Cardiac muscle cell (in vitro differentiated cells and primary cell): ENCODE measurements at regions not wholly inside any gene's neighbourhood (a gene's known extent, or its start where the extent isn't known, plus 50 kb on each side); places are given as distances from the start of the nearest gene placed in this dataset.

Experiments used
- DNase-seq, 2 donors: peaks; one replicate each; pipeline versions ENCODE4 v3.0.0 to v3.0.0-alpha.2; 2010 to 2017; ENCODE audit warnings: low read depth in 1 of 2, low spot score in 1 of 2
- H3K27ac ChIP-seq: fragments of 200-600 bp; sonication (generic); 2 replicates; pipeline ENCODE4 v1.5.1; 2016
- H3K27me3 ChIP-seq: fragments of 200-600 bp; sonication (generic); 2 replicates; pipeline ENCODE4 v1.6.0; 2016; ENCODE audit warnings: control low read depth
- H3K36me3 ChIP-seq: fragments of 200-600 bp; sonication (generic); 2 replicates; pipeline ENCODE4 v1.5.1; 2016; ENCODE audit warnings: control low read depth
- H3K4me1 ChIP-seq: fragments of 200-600 bp; sonication (generic); 2 replicates; pipeline ENCODE4 v1.8.1; 2017; ENCODE audit warnings: low read depth, mild to moderate bottlenecking, mixed run types
- H3K4me3 ChIP-seq: fragments of 200-600 bp; sonication (generic); 2 replicates; pipeline ENCODE4 v1.5.1; 2016; ENCODE audit warnings: mild to moderate bottlenecking
- H3K9me3 ChIP-seq: fragments of 200-600 bp; sonication (generic); 2 replicates; pipeline ENCODE4 v1.5.1; 2017; ENCODE audit warnings: low read depth, mild to moderate bottlenecking, control low read depth
- CTCF ChIP-seq: IDR thresholded peaks from 2 replicates; pipeline ENCODE4 v1.5.1; 2012; ENCODE audit warnings: low read depth, mild to moderate bottlenecking, low read length

DNA sequence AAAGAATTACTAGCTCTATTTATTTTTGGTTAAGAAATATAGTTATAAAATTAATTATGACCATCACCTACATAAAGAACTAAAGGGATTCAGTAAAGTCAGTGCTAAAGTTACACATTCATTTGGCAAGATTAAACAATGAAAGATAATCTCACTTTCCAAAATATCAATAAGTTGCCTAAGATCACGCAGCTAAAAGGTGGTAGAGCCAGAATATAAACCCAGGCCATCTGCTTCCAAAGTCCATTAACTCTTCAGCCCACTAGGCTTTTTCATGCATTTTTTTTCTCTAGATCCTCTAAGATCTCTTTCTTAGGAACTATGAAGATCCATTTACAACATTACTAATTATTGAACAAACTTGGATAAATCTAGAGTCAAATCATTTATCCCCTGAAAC, 66.6 kb upstream of the RND3 start:
- Histone ChIP-seq H3K4me1 (peaks cover 12% of the 10 kb centered on the region), H3K36me3 (no peaks in the 10 kb centered on the region), H3K4me3 (no peak overlapping the region), H3K27me3 (no peaks in the 10 kb centered on the region), H3K9me3 (no peaks in the 10 kb centered on the region), H3K27ac (no peak overlapping the region)
- no peak for TF ChIP-seq CTCF
- DNase-seq, result no peak

DNA sequence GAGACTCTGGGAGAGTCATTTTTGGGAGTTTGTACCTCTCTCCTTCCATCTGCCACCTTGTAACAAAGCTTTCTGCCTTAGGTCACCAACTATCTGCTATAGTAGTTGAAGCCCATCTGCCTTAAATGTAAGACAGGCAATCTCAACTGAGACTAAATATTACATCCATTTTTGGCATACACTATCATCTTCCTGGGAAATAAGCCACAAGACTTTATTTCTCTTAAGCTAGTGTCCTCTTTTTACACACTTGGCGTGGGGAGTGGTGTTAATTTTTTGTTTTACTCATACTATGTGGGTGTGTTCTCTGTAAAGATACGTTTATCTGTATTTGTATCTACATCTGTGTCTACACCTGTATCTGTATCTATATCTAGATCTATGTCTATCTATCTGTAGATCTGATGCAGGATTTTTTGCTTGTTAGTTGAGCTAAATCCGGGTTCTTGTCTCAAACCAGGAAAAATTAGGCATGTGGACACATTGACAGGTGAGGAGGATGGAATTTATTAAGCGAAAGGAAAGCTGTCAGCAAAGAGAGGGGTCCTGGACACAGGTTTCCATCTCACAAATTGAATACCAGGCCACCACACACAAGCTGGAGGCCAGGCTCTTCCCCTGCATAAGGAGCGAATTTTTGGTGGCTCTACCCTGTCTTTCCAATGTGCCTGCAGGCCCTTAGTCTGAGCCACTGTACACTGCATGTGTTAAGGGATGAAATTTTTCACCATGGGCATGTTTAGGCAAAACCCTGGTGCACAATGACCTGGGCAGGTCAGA, 64.8 kb upstream of the RND3 start:
- no peak for TF ChIP-seq CTCF
- H3K36me3 ChIP-seq, result no peaks in the 10 kb centered on the region
- no peaks in the 10 kb centered on the region for H3K9me3 ChIP-seq
- H3K4me3 ChIP-seq, result no peak overlapping the region
- H3K27me3 ChIP-seq, result no peaks in the 10 kb centered on the region
- DNase-seq, result no peak
- H3K4me1 ChIP-seq, result peaks cover 12% of the 10 kb centered on the region
- no peak overlapping the region for H3K27ac ChIP-seq

DNA sequence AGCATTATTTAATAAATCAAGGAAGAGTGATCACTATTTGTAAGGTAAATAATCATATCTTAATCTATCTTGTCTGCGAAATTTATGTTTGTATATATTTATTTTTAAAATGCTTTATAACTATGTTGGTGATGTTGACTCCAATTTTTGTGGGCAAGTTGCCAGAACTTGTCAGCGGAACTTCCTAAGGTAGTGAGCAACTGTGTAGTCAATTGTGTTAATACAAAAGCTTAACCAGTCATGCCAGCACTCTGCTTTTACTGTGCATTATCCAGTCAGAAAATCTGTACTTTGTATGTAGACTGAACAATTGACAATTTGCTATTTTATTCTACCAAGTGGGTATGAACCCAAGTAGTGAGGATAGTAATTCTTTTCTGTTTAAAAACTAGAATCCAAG, 61.9 kb upstream of the RND3 start:
- H3K9me3 ChIP-seq, result no peaks in the 10 kb centered on the region
- no peaks in the 10 kb centered on the region for H3K27me3 ChIP-seq
- no peak overlapping the region for H3K4me3 ChIP-seq
- no peak for TF ChIP-seq CTCF
- H3K36me3 ChIP-seq, result no peaks in the 10 kb centered on the region
- no peak overlapping the region for H3K27ac ChIP-seq
- DNase-seq, result no peak
- H3K4me1 ChIP-seq, result no peaks in the 10 kb centered on the region

DNA sequence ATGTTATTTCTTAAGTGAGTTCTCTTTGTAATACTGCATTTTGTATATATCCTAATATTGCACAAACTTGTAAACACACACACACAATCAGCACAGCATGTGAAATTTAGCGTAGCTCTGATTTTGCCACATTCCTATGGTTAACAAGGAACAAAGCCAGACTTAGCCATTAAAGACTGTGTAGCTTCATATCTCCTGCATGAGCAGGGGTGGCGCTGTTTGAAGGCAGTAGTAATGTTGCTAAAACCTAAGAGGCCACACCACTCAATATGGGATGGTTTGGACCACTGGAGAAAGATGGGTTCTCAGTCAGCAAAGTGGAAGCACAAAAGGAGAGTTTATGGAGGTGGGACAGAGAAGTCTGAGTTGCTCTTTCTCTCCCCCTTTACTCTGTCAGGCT, 61.1 kb upstream of the RND3 start:
- H3K27me3 ChIP-seq, result no peaks in the 10 kb centered on the region

DNA sequence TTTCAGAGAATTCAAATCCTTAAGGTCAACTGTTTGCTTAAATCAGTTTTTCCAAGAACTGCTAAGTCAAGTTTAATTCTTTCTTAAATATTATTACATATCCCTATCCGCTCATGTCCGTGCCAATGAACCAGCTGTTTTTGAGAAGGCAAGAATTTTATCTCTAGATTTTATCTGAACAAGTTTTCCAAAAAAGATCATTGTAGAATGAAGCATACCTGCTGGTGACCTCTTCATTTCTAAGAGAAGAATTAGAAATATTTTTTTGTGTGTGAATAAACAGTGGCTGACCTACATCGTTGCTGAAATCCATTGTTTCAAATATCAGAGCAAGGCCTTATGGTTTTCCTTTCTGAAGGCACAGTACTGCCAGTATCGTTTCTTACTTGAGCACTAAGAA, 58.4 kb upstream of the RND3 start:
- no peaks in the 10 kb centered on the region for H3K9me3 ChIP-seq
- no peaks in the 10 kb centered on the region for H3K27me3 ChIP-seq
- no peak overlapping the region for H3K4me3 ChIP-seq
- H3K36me3 ChIP-seq, result no peaks in the 10 kb centered on the region
- TF ChIP-seq CTCF, result no peak
- no peak for DNase-seq
- no peak overlapping the region for H3K27ac ChIP-seq
- no peaks in the 10 kb centered on the region for H3K4me1 ChIP-seq

More for the DNA sequence above, 61.1 kb upstream of the RND3 start:
- H3K9me3 ChIP-seq, result no peaks in the 10 kb centered on the region
- no peaks in the 10 kb centered on the region for H3K36me3 ChIP-seq
- H3K4me3 ChIP-seq, result no peak overlapping the region
- DNase-seq, result peak; percentile 47 to 49
- no peaks in the 10 kb centered on the region for H3K4me1 ChIP-seq
- H3K27ac ChIP-seq, result no peak overlapping the region
- TF ChIP-seq CTCF, result peak; percentile 49

- H3K4me3 ChIP-seq, result no peak overlapping the region
- no peaks in the 10 kb centered on the region for H3K36me3 ChIP-seq
- H3K27me3 ChIP-seq, result no peaks in the 10 kb centered on the region
- TF ChIP-seq CTCF, result no peak
- no peaks in the 10 kb centered on the region for H3K9me3 ChIP-seq
- DNase-seq, result no peak
- H3K4me1 ChIP-seq, result no peaks in the 10 kb centered on the region
- no peak overlapping the region for H3K27ac ChIP-seq
These were observed 57.3 kb upstream of the RND3 start for GRCh38 chr2:150544731-150545130.
